GM21576 (cell line): ENCODE measurements at regions not wholly inside any gene's neighbourhood (a gene's known extent, or its start where the extent isn't known, plus 50 kb on each side); places are given as distances from the start of the nearest gene placed in this dataset.
"Not testable (repeated sequence)": the region's sequence is repeated elsewhere in the genome, so short reads cannot be mapped to it uniquely, and the experiment has no call there.

Source experiments
- ATAC-seq: cut with Tn5 transposase; IDR thresholded peaks from one replicate; pipeline ENCODE4 v1.9.1; 2021; ENCODE audit warnings: mild to moderate bottlenecking, moderate library complexity; ENCODE audit not compliant: unreplicated experiment

GRCh38 chr3:66629150-66629981 lies 128.5 kb upstream of the LRIG1 start:
- ATAC-seq: no peak

GRCh38 chr3:66629982-66630368 lies 129.2 kb upstream of the LRIG1 start:
- ATAC-seq: no peak

GRCh38 chr3:66633402-66634381 lies 132.9 kb upstream of the LRIG1 start:
- ATAC-seq: no peak

- ATAC-seq: no peak
Observed at GRCh38 chr3:66638717-66639116, 137.9 kb upstream of the LRIG1 start.

GRCh38 chr3:66639809-66640356 lies 139.1 kb upstream of the LRIG1 start:
- ATAC-seq: no peak

GRCh38 chr3:66642019-66642418 lies 141.2 kb upstream of the LRIG1 start:
- ATAC-seq: no peak

GRCh38 chr3:66642484-66642883 lies 141.7 kb upstream of the LRIG1 start:
- no peak for ATAC-seq

GRCh38 chr3:66644549-66644948 lies 143.7 kb upstream of the LRIG1 start:
- no peak for ATAC-seq

- ATAC-seq: no peak
Observed at GRCh38 chr3:66648975-66649374, 148.2 kb upstream of the LRIG1 start.

GRCh38 chr3:66651520-66651919 lies 150.7 kb upstream of the LRIG1 start:
- ATAC-seq: not testable (repeated sequence)

GRCh38 chr3:66652100-66652499 lies 151.3 kb upstream of the LRIG1 start:
- not testable (repeated sequence) for ATAC-seq

GRCh38 chr3:66655044-66655443 lies 154.2 kb upstream of the LRIG1 start:
- no peak for ATAC-seq

GRCh38 chr3:66655671-66656070 lies 154.8 kb upstream of the LRIG1 start:
- ATAC-seq: no peak

GRCh38 chr3:66656609-66657008 lies 155.8 kb upstream of the LRIG1 start:
- ATAC-seq: no peak

GRCh38 chr3:66659056-66659455 lies 158.2 kb upstream of the LRIG1 start:
- no peak for ATAC-seq

- no peak for ATAC-seq
Observed at GRCh38 chr3:66661628-66662027, 160.8 kb upstream of the LRIG1 start.

GRCh38 chr3:66662894-66663293 lies 162.1 kb upstream of the LRIG1 start:
- no peak for ATAC-seq

GRCh38 chr3:66665021-66665695 lies 164.3 kb upstream of the LRIG1 start:
- ATAC-seq: no peak

- ATAC-seq: no peak
Observed at GRCh38 chr3:66666362-66666761, 165.5 kb upstream of the LRIG1 start.

- no peak for ATAC-seq
Observed at GRCh38 chr3:66667263-66667662, 166.4 kb upstream of the LRIG1 start.

- ATAC-seq: no peak
Observed at GRCh38 chr3:66671291-66671690, 170.5 kb upstream of the LRIG1 start.
